NCI-H2029 (cell line): ENCODE measurements at regions not wholly inside any gene's neighbourhood (a gene's known extent, or its start where the extent isn't known, plus 50 kb on each side); places are given as distances from the start of the nearest gene placed in this dataset.

ENCODE experiments used
- DNase-seq: peaks from one replicate; lab custom pipeline; 2025; lab: John Stamatoyannopoulos, UW

DNA sequence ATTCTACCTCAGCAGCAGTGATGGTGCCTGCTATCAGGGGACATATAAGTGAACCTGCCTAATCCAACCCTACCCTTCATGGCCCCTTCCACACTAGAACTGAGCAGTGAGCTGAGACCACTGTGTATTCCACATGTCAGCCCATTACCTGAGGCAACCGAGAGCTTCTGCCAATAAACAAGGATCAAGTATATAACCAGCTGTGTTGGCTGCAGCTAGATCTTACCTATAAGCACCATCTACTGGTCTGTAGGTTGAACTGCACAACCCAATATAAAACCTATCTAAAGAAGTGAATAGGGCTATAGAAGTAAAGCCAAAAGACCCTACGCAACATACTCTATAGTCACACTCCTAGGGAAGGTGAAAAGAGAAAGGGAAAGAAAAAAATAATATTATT is 376.9 kb downstream of the HHIPL2 start:
- DNase-seq = peak; percentile 10

DNA sequence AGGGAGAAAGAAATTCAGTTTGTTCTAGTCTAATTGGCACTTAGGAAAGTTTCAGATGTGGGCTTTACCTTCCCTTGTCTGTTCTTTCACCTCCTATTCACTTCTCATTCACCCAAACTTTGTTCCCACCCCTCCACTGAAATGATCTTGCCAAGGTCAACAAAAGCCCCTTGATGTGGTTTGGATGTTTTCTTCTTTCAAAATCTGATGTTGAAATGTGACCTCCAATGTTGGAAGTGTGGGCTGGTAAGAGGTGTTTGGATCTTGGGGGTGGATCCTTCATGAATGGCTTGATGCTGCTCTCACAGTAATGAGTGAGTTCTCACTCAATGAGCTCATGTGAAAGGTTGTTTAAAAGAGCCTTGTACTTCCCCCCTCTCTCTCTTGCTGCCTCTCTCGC is 379.3 kb downstream of the HHIPL2 start:
- DNase-seq = no peak

DNA sequence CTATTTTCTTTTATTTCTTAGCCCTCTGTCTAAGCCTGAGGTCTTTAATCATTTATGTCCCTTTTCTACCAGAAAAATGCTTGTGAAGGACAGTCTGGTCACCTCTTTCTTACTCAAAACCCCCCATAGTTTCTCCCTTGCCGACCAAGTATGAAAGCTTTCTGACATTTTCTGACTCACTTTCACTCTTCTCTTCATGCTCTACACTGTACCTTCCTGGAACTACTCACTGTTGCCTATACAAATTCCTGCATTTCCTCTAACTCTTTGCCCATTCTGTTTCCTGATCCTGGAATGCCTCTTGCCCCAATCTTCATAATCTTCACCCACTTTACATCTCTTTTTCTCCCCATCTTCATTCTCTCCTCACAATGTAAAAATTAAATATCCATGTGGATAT is 380.0 kb downstream of the HHIPL2 start:
- no peak for DNase-seq

DNA sequence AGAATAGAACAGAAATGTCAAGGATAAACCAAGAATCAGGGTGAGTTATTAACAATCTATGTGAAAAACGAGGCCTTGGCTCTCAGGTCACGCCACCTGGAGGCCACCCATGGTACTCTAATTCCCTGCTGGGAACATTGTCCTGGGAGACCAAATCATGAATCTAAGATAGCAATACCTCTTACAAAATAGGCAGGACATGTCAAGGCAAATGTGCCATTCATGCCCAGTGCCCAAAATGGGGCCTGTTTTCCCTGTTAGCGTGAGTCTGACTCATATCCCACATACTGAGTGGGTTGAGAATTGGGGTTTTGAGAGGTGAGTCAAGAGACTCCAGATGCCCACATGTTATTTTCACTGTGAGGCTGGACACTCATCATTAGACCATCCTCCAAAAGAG is 380.8 kb downstream of the HHIPL2 start:
- DNase-seq = no peak

DNA sequence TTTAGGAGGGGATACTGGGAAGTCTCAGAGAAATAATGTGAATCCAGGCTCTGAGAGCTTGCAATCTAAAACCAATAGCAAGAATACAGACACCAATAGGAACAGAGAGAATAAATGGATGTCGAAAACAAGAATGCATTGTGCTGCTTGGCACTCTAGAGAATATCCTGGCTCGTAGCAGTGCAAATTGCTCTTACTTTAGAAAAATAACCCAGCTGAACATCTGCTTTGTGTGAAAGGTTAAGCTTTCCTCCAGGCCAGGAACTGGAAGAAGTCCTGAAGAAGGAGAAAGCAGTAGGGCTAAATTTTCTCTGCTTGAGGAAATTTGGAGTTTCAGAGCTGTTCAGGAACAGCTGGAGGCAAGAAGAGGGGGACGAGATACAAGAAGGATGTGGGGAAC is 382.3 kb downstream of the HHIPL2 start:
- no peak for DNase-seq

DNA sequence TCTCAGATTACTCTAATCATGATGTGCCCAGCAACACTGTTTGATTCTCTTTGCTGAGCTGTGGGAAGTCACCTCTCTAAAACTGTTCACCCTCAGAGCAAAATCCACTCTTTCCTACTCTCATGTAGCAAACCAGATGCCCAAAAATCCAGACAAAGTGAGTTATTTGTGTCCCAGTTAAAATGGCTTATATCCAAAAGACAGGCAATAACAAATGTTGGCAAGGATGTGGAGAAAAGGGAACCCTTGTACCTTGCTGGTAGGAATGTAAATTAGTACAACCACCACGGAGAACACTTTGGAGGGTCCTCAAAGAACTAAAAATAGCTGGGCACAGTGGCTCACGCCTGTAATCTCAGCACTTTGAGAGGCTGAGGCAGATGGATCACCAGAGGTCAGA is 384.0 kb downstream of the HHIPL2 start:
- DNase-seq = no peak

DNA sequence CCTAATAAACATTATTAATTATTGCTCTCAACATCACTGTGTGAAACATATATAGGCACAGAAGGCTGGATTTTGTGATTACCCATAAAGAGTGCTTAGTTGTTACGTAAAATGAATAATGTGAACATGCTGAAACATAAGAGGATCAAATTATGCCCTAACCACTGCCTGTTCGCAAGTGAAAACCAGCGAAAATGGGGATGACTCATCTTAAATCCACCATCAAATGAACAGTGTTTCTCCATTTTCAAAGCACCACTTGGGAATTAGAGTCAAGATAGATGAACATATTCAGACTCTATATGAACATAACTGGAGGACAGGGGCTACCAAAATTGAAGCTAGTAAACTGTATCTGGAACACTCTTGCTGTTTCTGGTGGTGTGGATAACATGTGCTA is 386.2 kb downstream of the HHIPL2 start:
- no peak for DNase-seq

DNA sequence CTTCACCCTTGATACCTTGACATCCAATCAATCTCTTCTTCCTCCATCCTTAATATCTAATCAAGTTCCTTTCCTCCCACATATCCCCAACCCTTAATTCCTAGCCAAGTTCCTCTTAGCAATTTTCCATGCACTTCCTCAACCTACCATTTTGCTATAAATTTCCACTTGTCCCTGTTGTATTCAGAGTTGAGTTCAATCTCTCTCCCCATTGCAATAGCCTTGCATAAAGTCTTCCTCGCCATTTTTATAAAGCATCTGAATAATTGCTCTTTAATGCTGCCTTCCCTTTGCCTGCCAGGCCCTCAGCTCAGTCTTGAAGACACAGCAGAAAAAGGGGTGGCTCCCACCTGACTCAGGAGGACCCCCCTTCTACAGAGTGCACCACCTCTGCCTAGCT is 390.3 kb downstream of the HHIPL2 start:
- DNase-seq = no peak

DNA sequence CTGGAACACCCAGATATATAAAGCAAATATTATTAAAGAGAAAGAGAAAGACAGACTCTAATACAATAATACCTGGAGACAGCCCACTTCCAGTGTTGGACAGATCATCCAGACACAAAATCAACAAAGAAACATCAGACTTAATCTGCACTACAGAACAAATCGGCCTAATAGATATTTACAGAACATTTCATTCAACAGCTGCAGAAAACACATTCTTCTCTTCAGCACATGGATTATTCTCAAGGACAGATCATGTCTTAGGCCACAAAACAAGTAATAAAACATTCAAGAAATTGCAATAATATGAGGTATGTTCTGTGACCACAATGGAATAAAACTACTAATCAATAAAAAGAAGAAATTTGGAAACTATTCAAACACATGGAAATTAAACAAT is 398.3 kb upstream of the DUSP10 start:
- no peak for DNase-seq

DNA sequence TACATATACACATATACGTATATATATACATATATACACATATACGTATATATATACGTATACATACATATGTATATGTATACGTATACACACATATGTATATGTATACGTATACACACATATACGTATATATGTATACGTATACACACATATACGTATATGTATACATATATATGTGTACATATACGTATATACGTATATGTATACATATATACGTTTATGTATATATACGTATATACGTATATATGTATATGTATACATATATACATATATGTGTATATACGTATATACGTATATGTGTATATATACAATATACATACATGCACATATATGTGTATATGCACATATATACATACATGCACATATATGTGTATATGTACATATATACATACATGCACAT is 396.2 kb upstream of the DUSP10 start:
- no peak for DNase-seq

DNA sequence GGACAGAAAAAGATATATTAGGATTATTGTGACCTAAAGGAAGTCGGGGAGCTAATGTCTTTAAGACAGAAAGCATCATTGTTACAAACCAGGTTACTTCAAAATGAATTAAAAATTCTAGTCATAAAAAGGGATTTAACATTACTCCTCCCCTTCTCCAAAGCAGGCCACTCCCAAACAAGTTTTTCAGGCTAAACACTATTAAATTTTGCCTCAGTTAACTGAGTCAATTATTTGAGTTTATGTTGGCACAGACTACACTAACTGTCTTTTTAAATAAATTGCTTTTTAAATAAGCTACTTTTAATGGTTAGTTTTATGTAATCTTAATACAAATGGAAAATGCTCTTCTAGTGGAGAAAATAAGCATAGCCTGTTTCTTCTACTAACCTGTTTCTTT is 395.0 kb upstream of the DUSP10 start:
- no peak for DNase-seq

DNA sequence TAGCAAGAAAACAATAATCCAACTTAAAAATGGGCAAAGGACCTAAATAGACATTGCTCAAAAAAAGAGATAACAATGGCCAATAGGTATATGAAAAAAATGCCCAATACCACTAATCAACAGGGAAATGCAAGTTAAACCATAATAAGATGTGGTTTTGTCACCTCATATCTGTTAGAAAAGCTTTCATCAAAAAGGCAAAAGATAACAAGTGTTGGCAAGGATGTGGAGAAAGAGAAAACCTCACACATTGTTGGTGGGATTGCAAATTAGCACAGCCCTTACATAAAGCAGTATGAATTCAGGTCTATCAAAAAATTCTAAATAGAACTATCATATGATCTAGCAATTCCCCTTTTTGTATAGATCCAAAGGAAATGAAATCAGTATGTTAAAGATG is 387.2 kb upstream of the DUSP10 start:
- no peak for DNase-seq

DNA sequence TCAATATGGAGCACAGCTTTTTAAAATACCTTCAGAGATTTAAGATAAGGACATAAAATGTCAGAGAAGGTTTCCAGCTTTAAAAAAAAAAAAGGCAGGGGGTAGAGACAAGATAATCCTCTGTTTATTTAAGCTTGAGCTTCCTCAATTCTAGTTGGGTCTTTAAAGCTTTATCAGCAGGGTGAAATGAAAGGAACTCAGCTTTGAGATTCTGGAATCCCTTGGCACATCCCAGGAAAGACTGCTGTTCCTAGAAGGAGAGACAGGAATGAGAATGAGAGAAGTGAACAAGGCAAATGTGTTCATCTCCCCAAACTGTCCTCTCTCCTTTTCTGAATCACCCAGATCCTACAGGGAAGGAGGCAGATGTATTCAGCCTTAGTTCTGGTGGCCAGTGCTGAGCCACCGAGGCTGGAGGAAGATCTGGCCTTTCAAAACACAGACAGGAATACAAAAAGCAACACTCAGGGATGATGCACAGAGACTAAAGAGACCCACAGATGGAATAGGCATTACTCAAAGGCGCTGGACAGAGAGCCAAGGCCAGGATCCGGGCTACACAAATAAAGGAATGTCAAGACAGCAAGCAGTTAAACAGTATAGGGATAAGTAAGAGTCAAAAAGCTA is 385.8 kb upstream of the DUSP10 start:
- DNase-seq = no peak

DNA sequence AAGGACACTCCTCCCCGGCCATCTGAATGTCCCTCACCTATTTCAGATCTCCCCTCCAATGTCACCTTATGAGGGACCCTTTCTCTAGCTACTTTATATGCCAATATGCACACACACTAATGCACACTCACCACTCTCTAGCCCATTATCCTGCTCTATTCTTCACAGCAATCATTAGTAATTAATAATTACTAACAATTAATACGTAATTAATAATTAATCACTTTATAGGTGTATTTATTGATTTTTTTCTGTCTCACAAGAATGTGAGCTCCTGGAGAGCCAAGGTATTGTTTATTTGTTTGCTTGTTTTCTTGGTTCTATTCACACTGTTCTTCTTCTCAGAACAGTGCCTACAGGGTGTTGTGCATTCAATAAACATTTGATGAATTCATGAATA is 385.2 kb upstream of the DUSP10 start:
- DNase-seq = no peak

DNA sequence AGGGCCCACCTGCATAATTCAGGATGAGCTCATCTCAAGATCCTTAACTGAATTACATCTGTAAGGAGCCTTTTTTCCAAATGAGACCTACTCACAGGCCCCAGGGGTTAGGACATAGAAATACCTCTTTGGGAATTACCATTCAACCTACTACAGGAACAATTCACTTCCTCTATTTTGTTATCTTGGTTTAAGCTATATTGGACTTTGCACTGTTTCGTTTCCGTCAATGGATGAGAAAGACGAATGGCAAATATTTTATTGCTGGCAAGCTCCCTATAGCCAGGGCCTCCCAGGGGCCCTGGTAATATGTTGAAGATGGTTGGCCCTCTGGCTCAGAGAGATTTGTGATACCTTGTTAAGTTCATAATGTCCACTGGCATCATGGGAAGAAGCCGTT is 384.2 kb upstream of the DUSP10 start:
- DNase-seq = no peak

DNA sequence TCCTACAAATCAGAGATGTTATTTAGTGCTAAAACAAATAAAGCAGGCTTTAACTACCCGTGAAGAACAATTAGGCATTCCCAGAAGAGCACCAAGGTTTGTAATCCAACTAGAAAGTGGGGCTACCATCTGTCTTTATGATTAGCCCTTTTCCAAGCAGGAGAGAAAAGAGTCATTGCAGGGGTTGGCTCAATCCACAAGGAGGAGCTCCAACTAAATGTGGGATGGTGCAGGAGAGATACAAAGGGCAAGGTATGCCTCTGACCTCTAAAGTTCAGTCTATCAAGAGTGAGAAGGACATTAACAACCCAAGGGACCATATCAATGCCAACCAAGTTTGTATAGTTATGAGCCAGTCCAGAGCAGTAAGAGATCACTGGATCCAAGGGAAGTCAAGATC is 382.7 kb upstream of the DUSP10 start:
- DNase-seq = no peak

DNA sequence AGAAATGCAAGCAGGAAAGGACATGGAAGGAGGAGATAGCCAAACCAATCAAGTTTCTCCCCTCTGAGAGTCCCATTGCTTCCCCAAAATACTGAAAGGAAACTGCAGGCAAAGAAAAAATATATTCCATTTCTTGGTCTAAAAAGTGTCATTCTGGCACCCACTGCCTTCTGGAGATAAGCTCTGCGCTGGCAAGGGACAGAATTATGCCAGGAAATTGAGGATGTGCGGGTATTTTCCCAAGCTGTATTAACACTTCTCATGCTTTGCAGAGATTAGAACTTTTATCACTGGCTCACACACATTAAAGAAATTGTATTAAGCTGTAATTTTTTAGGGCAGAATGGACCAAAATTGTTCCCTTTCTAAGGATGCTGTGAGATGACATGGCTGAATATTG is 381.2 kb upstream of the DUSP10 start:
- DNase-seq = no peak

DNA sequence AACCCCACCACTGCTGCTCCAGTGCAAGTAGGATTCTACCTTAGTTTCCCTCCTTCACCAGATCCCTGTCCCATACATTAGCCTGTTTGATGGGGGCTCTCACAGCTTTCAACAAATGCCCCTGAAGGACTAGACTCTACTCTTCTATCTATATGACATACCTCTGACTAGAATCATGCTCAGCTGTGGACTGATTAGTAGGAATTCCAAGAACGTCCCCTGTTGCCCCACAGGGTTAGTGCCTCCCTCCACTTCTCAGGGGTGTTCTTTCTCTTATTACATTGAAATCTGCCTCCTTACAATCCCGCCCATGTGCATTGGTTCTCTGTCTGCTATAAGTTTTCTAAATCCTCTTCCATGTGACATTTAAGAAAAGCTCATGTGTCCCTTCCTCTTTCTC is 375.9 kb upstream of the DUSP10 start:
- no peak for DNase-seq

DNA sequence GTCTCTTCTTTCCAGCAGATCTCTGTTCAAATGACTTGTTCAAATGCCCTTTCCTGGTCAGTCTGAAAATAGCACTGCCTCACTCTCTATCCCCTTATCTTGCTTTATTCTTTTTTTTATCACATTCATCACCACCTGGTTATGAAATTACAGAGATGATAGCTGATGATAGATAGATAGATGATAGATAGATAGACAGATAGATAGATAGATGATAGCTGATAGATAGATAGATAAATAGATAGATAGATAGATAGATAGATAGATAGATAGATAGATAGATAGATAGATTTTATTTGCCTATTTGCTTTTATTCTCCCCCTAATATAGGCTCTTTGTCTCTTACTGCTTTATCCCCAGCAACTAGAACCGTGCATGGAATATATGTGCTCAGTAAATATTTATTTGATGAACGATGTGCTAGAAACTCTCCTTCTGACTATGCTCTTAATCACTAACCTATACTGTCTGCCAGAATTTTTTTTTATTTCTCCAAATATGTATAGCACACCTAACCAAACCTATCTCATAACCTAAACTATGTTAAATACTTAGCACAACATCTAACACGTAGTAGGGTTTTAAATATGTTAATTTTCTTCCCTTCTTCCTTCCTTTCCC is 372.8 kb upstream of the DUSP10 start:
- DNase-seq = no peak

DNA sequence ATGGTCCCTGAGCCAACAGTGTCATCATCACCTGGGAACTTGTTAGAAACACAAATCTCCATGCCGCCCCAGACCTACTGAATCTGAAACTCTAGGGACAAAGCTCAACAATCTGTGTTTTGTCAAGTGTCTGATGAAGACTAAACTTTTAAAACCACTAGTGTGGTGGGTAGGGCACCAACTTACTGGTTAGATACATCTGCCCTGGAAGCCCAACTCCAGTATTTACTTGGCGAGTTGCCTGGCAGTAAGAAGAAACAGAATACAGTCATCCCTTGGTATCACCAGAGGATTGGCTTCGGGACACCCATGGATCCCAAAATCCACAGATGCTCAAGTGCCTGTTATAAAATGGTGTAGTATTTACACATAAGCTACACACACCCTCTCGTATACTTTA is 367.9 kb upstream of the DUSP10 start:
- no peak for DNase-seq

DNA sequence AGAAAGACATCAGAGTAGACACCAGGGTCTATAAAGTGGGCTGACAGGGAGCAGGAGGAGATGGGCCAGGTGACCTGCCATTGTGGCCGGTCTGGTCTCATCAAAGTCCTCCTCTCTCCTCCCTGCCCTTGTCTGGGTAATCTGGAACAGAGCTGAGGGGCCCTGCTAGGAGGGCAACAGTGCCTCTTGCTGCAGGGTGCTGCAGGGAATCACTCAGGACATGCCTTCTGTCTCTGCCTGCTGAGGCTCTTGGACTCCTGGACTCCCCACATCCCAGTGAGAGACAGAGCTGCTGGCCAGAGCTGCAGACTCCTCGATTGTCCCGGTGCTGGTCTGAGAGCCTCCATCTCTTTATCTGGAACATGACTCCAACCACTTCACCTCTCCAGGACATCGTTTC is 366.1 kb upstream of the DUSP10 start:
- no peak for DNase-seq

DNA sequence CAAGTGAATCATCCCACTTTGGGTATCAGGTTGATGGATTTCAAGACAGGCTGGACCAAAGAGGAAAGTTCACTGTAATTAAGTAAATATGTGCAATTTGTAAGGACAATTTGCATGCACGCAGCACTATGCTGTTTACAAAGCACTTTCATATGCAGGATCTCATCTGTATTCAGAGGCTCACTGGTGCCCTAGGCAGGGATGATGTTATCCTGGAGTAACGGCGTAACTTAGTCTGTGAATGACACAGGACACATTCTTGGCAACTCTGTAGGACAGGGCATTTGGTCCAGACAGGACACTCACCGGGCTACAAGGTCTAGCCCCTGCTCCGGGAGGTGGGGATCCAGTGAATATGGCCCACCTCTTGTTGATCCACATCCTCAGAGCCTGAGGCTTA is 365.4 kb upstream of the DUSP10 start:
- DNase-seq = no peak

DNA sequence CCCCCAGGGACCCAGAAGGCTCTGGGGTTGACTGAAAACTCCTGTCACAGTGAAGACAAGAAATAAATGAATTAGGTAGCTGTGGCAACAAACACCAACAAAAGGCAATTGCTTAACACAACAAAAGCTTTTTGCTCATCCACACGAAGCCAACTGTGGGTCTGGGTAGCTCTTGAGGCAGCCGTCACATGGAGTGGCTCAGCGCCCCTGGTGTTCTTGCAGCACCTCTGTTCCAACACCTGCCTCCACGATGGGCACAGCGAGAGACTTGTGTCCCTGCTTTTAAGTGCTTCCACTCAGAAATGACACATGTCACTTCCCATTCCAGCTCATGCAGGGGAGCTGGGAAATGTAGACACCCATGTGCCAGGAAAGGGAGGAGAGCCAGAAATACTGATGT is 364.5 kb upstream of the DUSP10 start:
- DNase-seq = peak; percentile 10

DNA sequence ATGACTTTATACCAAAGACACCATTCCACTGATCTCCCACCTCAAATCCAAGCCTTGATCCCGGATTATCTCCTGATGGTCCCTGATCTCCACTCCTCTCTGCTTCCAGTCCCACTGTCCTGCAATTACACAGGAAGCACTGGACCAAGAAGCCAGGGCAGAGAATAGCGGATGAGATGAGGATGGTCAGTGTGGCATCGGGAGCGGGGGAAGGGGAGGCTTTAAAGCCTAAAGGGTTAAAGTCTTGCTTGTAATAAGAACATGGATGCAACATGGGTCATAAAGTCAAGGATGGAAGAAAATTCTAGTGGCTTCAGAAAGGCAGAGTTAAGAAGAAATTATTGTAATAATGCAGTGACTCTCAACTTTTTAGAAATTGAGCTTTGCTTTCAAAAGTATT is 364.0 kb upstream of the DUSP10 start:
- DNase-seq = no peak

DNA sequence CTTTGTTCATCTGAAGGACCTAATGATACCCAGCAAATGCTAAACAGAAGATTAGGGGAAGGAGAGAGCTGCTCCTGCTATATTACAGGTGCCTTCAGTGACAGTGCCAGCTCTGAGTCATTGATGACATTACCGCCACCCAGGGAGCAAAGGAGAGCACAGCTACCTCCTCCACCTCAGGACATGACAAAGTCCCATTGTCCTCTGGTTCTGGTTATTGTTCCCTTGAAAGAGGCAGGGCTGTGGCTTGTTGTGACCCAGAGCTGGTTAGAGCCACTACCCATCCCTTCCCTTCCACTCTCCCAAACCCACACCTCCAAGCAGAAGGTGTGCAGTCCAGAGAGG is 363.5 kb upstream of the DUSP10 start:
- peak; percentile 6 for DNase-seq
